HG03175 (cell line): ENCODE measurements at regions not wholly inside any gene's neighbourhood (a gene's known extent, or its start where the extent isn't known, plus 50 kb on each side); places are given as distances from the start of the nearest gene placed in this dataset.
"Not testable (repeated sequence)": the region's sequence is repeated elsewhere in the genome, so short reads cannot be mapped to it uniquely, and the experiment has no call there.

ENCODE experiments used
- ATAC-seq: cut with Tn5 transposase; IDR thresholded peaks from one replicate; pipeline ENCODE4 v1.9.1; 2021; ENCODE audit warnings: mild to moderate bottlenecking, moderate library complexity; ENCODE audit not compliant: unreplicated experiment

- ATAC-seq = not testable (repeated sequence)
Measured at GRCh38 chr3:18693588-18694329, 268.6 kb upstream of the SATB1 start.

- ATAC-seq = no peak
Measured at GRCh38 chr3:18687286-18687685, 262.1 kb upstream of the SATB1 start.

DNA sequence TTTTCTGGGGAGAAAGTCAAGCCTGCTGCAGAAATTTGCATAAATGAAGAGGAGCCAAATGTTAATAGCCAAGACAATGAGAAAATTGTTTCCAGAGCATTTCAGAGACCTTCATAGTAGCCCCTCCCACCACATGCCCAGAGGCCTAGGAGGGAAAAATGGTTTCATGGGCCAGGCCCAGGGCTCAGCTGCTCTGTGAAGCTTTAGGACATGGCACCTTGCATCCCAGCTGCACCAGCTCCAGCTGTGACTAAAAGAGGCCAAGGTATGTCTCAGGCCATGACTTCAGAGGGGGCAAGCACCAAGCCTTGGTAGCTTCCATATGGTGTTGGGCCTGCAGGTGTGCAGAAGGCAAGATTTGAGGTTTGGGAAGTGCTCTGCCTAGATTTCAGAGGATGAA is 258.8 kb upstream of the SATB1 start:
- ATAC-seq = no peak

GRCh38 chr3:18681818-18682345 is 256.7 kb upstream of the SATB1 start:
- ATAC-seq = no peak

DNA sequence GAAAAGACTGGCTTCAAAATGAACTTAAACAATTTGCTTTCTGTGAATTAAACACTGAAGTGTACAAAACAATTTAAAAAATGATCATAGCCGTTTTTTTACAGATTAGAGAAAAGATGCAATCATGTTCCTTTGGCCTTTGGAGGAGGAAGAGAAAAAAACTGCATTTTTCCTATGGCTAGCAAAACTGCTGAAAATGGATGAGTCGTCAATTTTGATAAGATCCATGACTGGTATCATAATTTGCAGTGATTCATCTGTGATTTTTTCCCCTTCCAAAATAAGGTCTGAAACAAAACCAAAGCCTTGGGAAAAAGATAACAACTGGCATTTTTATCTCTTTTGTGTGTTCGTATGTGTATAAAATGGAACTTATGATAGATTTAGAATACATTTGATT is 255.6 kb upstream of the SATB1 start:
- no peak for ATAC-seq

DNA sequence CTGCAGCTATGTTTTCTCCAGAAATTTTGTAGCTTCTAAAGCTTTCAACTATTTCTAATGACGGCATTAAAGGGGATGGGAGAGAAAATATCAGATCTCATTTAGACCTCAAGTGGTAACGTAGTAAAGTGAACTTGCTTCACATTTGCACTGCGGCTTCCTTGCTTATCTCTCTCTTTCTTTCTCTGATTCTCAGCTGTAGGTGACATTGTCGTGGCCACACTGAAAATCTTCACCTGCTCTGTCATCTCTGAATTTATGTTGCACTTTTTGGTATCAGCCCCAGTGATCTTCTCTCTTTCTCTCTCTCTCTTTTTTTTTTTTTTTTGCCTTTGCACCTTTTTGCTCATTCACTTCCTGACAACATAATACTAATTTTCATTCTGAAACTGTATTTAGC is 254.1 kb upstream of the SATB1 start:
- ATAC-seq = no peak

- ATAC-seq = no peak
Measured at GRCh38 chr3:18675197-18675596, 250.1 kb upstream of the SATB1 start.

DNA sequence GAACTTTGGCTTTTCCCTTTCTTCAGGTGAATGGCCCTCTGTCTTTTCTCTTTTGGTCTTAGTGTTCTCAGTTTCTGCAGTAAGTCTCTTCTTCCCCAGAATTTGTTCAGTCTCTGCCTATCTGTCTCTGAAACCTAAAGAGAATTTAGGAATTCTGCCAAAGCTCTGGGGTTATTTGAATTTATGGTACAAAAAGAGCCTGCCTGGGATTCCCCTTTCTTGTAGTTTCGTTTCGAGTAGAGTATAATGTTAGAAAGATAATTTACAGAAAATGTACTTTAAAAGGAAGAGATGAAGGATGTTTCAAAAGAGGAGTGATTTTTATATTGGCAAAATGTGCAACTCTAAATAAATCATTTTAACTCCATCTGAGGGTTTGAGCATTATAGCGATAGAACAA is 247.4 kb upstream of the SATB1 start:
- no peak for ATAC-seq

DNA sequence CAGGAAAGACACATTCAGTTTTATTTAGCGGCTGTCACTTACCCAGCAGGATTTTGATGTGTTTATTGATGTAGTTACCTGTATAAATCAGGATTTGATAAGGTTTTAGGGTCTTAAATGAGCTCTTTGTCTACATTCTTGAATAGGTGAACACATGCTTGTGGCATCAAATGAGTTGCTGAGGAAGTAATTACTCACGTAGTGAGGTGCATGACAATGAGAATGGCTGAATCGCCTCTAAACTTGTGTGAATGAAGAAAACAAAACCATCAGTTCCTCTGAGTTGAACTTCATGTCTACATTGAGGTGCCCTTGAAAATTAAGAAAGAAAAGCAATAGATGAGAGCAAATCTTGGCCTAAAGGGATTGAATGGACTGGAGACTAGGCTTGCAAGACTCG is 245.6 kb upstream of the SATB1 start:
- no peak for ATAC-seq

DNA sequence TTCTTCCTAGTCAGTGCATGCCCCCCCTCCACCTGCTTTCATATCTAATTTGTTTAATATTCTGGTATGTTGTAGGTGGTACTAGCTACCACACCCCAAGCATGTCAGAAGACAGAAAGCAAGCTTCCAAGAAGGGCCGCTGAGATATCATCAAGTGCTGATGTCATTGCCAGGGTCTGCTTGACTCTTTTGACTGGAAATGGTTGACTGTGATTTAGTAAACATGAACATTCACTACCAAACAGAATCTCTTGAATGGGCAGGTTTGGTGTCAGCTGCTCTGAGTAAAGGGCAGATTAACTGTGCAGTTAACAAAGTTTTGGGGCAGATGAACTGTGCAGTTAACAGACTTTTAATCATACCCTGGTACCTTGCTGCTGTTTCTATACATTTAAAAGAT is 244.2 kb upstream of the SATB1 start:
- no peak for ATAC-seq

DNA sequence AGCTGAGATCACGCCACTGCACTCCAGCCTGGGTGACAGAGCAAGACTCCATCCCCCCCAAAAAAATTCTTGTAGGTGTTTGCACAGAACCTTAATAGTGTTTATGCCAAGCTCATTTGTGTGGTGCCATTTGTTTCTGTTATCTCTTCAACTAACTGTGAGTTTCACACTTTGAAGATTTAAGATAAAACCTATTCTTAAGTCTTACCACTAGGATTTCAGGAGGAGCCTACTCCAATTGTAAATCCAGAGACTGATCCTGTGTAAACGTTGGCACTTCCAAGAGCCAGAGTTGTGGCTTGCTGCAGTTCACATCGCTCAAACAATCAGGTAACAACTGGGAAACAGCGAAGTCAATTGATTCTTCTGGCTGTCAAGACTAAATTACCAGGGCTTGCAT is 242.4 kb upstream of the SATB1 start:
- ATAC-seq = no peak

GRCh38 chr3:18666655-18667054 is 241.5 kb upstream of the SATB1 start:
- ATAC-seq = no peak

DNA sequence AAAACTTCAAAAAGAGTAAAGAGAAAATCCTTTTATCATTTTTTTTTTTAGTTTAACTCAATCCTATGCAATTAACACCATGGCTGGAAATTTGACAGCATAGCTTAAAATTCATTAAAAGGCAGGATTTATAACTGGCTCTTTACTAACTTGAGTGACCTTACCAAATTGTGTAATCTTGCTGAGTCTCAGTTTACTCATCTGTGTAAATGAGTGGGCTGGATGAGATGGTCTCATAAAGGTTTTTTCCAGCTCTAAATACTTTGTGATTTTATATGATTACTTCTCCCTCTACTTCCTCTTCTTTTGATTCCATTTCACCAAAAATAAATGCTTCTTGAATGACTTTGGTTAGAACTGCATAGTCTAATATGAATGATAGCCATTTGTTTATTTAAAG is 234.9 kb upstream of the SATB1 start:
- ATAC-seq = no peak

DNA sequence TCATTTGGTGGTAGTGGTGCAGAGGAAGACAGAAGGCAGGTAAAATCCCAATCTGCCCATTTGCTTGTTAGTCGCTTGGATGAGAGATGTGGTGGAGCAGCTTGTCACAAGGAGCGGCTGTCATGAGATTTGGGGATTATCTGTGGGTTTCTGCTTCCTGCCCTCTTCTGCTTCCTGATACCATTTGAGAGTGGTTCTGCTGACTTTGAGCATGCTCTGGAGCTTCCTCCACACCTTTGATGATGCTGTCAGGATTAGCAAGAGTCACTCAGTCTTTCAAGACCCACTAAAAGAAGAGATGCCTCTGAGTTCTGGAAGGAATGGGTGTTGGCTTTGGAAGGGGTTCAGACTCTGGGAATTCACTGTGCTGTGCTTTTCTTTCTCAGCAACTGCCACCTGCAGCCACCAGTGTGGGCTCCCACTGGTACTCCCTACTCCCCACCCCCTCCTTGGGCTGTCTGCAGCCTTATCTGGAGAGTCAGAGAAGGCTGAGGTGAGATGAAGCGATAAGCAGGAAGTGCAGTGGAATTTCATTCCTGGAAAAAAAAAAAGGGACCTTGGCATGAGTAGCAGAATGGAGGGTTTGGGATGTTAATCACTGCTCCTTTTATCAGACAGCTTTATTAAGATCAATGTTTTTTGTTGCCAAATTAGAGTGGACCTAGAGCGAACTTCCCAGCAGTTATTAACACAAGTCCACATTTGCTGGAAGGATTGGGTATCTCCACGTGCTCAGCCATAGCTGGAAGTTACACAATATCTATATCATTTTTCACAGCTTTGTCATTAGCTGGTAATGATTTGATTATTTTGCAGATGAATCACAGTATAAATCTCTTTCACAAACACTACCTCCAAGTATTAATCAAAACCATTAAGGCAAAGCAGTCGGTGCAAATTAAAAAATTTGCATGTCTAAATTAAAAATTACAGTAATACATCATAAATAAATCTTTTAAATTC is 233.0 kb upstream of the SATB1 start:
- no peak for ATAC-seq

GRCh38 chr3:18656866-18657265 is 231.7 kb upstream of the SATB1 start:
- no peak for ATAC-seq

DNA sequence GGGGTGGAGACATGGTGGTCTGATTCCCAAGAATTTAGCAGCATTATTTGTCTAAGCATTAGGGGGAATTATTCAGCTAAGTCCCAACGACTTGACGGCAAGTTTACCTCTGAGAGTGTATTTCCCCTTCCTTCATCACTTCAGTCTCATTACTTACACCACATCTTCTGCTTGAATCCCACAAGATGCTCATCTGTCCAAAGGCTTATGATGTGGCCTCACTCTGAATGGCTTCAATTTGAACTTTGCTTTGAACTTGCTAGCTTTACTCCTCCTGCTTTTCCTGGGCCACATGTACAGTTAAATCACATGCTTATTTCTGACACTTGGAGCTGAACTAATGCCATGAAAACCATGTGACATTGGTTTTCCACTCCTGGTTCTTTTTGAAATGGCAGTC is 231.3 kb upstream of the SATB1 start:
- no peak for ATAC-seq

DNA sequence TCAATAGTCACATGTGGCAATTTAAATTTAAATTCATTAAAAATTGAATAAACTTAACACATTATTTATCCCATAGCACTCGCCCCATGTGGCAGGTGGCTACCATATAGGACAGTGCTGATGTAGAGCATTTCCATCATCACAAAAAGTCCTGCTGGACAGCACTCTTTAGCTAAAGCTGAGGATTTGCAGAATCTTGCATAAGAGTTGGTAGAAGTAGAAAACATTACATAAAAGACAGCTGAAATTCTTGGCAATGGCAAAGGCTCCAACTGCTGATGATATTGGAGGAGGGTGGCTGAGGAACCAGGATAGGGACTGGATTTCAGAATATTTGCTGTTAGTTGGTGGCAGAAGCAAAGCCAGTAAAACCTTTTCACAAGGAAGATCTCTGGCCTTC is 230.7 kb upstream of the SATB1 start:
- ATAC-seq = no peak

- ATAC-seq = no peak
Measured at GRCh38 chr3:18652781-18653180, 227.6 kb upstream of the SATB1 start.

DNA sequence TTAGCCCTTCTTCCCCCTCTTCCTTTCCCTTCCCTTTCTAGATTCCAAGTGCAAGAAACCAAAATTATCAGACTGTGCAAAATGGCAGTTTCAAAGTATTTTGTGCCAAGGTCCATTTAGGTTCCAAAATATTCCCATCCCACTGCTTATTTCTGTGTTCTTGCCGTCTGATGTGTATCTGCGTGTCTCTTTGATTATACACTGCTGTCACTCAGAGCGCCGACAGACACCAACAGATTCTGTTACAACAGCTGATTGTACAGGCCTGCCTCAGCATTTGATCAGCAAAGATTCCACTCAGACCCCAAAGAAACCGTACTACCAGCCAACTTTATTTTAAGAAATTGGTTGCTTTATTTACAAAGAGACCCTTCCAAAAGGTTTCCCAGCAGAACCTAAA is 225.6 kb upstream of the SATB1 start:
- no peak for ATAC-seq

- peak; percentile 69 for ATAC-seq
Measured at GRCh38 chr3:18649666-18650363, 224.7 kb upstream of the SATB1 start.

DNA sequence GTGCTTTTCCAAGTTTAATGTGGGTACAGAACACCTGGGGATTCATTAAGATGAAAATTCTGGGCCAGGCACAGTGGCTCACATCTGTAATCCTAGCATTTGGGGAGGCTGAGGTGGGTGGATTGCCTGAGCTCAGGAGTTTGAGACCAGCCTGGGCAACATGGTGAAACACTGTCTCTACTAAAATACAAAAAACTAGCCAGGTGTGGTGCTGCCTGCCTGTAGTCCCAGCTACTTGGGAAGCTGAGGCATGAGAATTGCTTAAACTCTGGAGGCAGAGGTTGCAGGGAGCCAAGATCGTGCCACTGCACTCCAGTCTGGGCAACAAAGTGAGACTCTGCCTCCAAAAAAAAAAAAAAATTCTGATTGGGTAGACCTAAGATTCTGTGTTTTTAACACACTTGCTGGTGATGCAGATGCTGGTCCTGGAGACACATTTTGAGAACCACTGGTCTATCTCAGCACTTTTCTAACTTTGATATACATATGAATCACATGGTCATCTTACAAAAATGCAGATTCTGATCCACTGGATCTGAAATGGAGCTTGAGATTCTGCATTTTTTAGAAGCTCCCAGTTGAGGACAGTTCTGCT is 223.8 kb upstream of the SATB1 start:
- ATAC-seq = no peak
